GM18909 (cell line): ENCODE measurements at regions not wholly inside any gene's neighbourhood (a gene's known extent, or its start where the extent isn't known, plus 50 kb on each side); places are given as distances from the start of the nearest gene placed in this dataset.

Source experiments
- ATAC-seq: cut with Tn5 transposase; IDR thresholded peaks from one replicate; pipeline ENCODE4 v1.9.1; 2021; ENCODE audit warnings: mild to moderate bottlenecking; ENCODE audit not compliant: unreplicated experiment, poor library complexity

DNA sequence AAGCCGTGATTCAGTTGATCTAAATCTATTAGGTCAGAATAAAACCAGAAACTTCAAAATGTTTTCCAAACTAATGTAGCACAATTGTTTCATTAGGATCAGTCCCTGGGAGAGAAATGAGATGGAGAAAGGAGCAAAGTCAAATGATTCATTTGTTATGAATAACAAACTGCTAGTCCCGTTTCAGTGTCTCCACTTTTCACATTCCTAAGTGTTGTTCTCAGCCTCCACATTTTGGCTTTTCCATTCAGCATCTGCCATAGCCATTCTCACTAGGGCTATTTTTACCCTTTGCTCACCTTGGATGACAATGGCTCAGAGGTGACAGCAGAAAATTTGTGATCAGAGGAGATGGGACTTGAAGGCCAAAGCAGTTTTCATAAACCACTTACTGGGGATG, 314.1 kb upstream of the KIF2A start:
- no peak for ATAC-seq

DNA sequence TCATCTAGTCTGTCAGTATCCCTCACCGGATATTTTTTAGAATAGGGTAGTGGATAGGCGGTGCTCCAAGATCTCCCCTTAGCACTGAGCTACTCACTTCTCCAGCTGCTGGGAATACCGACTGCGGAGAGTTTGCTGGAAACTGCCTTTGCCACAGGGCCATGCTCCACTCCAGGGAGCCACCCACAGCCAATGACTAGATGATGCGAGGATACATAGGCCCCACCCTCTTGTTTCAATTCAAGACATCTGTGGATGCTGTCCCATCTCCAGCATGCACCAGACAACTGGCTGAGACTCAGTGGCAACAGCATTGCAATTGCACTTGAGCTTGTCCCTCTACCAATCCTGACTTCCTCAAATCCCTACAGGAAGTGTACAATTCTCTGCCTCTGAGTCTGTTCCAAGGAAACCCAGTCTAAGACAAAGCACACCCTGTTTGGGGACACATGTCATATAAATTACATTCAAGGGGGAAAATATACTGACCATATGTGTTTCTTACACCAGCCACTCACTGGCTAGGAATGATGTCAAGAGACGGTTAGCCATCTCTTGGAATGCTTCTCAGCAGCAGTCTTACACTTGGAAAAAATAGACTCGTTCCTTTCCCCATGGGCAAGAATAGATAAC, 312.6 kb upstream of the KIF2A start:
- ATAC-seq = no peak

DNA sequence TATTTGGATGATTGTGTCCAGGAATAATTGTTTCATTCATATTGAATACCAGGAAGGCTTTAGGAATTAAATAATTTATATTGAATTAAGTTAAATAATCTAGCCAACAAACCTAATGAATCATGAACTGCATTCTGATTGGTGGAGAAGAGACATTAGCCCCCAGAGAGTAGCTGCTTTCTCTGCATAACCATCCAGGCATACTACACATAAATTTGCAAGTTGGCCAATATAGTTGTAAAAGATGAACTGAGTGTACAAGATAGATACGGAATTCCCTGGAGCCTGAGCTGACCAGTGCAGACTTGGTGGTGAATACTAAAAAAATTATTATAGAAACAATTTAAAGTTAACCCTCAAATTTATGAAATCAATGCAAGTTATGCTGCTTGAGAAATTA, 311.8 kb upstream of the KIF2A start:
- no peak for ATAC-seq

DNA sequence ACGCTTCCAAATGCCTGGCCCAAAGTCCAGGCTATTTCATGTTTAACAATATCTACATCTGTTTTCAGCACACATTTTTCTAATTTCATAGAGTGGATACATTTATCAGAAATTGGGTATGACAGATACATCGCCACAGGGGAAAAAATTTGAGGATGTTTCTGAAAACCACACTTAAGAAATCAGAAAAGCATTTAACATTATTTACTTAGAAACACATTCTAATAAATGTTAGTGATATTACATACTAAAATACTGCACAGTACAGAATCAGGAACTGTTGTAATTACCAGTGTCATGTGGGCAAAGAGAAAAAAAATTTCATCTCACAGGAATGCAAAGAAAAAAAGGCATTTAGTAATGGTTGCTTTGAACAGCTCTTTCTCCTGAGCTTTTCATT, 310.5 kb upstream of the KIF2A start:
- no peak for ATAC-seq

DNA sequence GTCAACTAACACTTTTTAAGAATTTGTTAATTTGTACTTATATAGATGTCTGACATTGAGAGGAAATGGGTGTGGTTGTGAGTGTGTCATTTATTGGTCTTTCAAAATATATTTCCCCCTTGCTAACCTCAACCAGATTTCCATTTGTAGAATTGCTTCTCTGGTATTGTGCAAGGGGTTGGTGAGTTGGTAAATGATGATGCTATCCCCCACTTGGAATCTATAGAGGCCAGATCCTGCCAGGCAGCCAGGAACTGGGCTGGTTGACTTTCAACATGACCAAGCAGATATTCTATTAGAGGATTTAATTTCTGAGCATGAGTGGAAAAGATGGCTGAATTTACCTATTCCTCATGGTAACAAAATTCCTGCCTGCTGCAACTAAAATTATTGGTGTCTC, 306.6 kb upstream of the KIF2A start:
- no peak for ATAC-seq

DNA sequence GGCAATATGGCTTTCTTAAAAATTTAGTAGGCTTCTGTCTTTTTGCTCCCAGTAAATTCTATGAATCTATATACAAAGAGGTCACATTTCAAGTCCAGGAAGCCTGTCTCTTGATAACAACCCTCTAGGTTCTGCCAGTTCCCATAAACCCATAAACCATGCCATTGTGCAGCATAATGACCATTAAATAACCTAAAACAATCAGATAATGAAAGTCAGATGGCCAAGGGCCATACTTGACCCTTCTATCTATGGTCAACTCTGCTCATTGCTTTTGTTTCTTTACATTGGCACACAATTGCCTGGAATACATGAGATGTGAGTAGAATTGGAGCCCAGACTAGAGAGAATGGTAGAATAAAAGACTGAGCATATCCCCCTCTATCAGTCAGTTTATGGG, 305.4 kb upstream of the KIF2A start:
- ATAC-seq = no peak

DNA sequence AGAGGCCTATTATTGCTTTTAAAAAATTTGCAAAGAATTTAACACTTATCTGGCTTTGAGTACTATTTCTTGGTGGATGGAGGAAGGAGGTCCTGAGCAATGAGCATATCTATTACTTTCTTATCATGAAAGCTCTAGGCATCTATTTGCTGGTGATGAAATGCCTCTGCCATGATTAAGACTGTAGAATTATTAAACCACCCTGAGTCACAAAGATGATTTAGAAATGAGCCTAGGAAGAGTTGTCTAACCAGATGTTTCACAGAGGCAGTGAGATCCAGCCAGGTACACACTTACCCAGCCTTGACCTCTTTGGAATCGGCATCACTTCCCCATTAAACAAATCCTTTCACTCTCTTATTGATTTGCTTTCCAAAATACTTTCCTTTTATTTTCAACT, 304.4 kb upstream of the KIF2A start:
- no peak for ATAC-seq

DNA sequence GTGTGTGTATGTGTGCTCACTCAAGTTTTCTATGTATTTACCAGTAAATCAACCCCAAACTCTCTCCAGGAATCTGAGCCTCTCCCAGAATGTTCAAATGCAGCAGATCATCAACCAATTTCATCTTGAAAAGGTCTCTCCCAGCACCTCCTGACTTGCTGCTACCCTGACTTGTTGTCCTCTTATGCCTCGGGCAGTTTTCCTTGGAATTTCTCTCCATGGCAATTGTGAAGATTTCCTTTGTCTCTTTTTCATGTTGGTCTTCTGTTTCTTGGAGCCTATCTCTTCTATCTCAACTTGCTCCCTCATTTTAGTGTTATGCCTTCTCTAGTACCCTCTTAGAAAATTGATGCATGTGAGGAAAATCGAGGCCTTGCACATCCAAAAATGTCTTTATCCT, 303.6 kb upstream of the KIF2A start:
- no peak for ATAC-seq

DNA sequence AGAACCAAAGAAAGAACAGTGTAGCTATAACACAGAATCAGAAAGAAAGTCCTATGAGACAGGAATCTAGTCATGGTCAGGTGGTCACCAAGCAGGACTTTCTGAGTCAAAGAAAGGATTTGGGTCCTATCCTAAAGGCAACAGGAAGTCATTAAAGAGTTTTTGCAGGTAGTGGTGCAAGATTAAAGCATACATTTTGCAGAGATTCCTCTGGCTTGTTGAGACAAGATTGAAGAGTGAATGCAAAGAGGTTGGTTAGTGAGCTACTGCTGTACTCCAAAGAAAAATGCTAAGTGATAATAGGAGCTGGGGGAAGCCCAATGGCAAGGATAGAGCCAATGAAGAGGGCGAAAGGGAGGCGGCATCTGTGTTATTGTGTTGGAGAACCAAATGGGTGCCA, 300.5 kb upstream of the KIF2A start:
- no peak for ATAC-seq

DNA sequence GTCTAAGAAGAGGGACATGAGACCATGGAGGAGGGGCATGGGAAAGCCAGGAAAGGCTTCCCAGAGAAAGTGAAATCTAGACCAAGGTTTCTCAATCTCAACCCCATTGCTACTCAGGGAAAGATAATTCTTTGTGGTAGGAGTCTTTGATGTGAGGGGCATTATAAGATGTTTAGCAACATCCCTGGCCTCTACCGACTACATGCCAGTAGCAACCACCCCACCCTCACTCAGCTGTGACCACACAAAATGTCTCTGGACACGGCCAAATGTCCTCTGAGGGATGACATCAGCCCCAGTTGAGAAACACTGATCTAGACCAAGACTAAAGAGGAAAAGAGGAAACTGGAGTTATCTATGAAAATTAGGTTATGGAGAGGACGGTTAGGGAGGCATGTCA, 298.5 kb upstream of the KIF2A start:
- no peak for ATAC-seq

DNA sequence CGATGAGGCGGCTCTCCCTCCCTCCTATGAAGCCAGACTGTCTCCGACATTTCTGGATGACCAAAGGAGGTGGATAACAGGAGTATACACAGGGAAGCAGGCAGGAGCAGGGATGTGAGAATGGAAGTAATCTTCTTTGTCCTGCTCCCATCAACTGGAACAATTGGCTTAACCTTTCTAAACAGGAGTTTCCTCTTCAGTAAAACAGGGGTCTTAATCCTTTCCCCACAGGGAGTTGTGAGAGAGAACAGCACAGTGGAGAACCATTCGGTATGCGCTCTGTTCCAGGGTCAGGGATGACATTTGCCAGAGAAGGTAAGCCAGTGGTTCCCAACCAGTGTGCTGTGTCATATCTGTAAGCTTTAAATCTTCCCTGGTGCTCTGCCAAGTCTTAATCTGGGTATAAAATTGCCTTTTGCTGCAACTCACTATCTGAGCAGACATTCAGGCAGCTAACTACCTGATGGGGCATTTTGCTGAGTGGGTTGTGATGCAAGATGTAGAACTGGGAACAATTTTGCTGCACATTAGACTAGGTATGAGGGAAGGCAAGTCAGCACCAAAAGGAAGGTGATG, 294.8 kb upstream of the KIF2A start:
- ATAC-seq = no peak

DNA sequence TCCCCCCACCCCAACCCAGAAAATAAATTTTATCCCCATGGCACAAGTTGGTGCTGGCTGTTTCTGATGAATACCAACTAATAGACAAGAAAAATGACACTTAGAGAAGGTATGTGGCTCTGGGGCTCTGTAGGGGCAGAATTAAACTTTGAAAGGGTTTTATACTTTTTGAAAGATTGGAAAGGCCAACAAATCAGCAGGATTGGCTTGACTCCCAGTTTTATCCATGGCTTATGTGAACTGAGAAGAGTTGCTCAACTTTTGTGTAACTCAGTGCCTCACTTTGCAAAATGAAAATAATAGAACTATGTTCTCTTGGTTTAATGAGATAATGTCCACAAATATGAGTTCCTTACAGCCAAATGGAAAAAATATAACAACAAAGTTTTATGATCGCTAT, 288.9 kb upstream of the KIF2A start:
- no peak for ATAC-seq

DNA sequence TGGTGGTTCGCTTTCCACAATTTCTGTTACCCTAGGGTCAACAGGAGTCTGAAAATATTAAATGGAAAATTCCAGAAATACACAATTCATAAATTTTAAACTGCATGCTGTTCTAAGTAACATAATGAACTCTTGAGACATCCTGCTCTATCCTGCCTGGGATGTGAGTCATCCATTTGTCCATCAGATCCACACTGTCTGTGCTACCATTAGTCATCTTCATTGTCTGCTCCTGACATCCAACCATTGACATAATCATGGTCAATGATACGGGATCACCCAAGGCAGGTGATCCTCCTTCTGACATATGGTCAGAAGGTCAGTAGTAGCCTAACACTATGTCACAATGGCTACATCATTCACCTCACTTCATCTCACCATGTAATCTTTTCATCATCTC, 276.7 kb upstream of the KIF2A start:
- ATAC-seq = no peak

DNA sequence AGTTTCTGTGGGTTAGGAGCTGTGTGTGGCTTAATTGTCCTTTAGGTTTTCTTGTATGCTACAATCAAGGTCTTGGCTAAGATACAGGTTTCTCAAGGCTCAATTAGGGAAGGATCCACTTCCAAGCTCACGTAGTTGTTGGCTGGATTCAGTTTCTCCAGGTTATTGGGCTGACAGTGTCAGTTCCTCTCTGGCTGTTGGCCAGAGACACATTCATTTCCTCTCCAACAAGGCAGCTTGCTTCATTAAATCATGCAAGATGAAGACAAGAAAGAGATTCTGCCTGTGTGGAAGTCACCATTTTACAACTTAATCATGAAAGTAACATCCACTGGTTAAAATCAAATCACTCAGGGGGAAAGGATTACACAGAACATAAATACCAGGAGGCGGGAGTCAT, 275.7 kb upstream of the KIF2A start:
- ATAC-seq = no peak

DNA sequence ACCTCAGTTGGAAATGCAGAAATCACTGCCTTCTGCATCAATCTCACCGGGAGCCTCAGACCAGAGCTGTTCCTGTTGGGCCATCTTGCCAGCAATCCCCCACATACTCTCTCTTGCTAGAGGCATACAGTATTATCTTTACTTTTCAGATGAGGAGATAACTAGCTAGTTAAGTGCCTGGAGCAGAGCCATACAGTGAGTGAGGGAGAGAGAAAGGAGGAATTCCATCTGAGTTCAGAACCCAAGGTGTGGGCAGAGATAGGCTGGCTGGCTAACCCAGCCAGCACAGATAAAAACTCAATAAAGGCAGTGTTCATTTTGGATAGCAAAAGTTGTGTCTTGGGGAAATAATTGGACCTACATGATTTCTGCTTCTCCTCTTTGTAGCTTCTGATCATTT, 268.0 kb upstream of the KIF2A start:
- ATAC-seq = no peak

DNA sequence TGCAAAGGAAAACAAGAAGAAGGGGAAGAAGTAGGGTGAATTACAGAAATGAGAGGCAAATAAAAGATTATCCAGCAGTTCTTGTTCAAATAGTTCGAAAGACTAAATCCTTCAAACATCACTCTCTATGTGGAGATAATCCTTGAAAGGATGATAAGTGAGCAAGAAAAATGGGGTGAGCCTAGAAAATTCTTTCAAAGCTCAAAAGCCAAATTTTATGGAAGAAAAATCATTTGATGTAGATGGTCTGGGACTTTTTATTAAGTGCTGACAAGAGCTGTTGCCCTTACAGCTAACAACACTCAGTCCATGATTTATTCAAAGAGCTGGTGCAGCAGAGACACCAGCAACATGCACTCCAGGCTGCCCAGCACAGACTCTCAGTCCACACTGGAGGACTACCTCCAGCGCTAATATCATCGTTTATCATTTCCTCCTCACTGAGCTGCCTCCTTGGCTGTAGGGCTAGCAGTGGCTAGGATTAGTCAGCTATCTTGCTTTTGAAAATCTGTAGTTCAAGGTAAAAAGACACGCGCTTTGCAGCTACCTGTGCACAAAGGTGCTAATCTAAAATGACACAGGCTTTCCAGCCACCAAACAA, 264.8 kb upstream of the KIF2A start:
- no peak for ATAC-seq

DNA sequence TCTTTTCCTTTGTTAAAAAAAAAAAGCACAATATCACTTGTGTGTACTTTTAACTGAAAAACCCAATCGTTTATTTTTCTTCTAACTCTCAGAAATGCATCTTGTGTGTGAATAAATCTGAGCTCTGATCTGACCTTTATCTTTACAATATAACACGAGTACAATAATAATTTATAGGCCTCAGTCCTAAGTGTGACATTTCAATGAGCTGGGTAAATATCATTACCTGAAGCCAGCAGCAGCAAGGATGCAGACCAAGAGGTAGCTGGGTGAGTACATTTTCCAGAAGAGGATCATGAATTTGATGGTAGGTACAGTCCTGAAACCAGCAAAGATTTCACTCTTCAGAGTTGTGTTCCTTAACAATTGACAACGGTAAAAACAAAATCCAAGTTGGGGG, 264.0 kb upstream of the KIF2A start:
- no peak for ATAC-seq

DNA sequence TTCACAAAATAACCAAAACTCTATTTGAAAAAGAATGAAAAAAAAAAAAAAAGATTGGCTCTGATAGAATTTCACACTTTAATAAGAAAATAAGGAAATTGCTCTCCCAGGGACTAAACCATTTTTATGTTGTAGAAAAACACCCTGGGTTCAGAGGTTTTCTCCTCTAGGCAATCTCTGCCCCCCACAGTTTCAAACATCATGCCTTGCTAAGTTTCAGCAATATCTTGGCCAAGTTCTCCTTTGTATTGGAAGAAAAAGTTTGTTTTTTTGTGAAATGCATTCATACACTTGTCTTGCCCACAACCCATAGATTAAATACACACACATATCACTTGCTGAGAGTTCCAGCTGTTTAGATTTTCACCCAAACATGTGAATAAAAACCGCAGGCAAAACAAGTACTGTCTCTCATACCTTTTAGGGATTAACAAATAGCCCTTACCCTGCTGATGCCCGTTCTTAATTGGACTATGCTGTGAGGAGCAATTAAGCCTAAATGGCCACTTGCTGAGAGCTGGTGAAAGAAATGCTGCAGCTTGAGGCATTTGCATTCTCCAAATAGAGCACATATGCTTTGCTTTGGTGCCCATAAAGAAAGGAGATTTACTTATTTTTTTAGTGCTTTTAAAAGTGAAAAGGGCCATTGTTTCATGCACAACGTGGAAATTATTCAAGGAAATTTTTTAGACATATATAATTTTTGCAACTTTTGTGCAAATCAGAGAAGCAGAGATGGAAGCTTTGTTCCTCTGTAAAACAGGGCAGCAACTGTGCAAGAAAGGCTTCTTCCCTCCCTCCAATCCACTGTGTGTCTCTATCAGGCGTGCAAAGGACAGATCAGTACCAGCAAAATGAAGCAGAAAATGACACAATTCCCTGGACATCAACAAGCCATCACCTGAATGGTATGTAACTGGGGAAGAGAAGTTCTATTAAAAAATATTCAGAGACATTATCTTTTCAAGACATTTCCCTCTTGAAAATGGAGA, 262.4 kb upstream of the KIF2A start:
- no peak for ATAC-seq

DNA sequence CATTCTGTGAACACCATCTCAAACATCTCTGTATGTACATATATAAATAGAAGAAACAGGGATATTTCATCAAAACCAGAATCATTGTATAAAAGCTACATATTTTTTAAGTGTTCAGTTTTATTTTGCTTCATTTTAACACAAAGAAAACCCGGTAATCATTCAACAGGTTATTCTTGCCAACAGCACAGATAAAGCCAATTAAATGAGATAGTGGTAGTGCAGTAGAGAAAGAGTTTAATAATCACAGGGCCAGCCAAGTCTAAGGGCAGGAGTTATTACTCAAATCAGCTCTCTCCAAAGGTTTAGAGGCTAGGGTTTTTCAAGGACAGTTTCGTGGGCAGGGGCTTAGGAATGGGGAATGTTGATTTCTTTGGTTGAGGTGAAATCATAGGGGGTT, 261.0 kb upstream of the KIF2A start:
- ATAC-seq = no peak

DNA sequence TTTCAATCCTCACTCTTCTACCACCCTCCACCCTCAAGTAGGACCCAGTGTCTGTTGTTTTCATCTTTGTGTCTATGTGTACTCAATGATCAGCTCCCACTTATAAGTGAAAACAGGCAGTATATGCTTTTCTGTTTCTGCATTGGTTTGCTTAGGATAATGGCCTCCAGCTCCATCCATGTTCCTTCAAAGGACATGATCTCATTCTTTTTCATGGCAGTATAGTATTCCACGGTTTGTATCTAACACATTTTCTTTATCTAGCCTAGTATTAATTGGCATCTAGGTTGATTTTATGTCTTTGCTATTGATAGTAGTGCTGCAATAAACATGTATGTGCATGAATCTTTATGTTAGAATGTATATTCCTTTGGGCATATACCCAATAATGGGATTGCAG, 259.8 kb upstream of the KIF2A start:
- no peak for ATAC-seq

DNA sequence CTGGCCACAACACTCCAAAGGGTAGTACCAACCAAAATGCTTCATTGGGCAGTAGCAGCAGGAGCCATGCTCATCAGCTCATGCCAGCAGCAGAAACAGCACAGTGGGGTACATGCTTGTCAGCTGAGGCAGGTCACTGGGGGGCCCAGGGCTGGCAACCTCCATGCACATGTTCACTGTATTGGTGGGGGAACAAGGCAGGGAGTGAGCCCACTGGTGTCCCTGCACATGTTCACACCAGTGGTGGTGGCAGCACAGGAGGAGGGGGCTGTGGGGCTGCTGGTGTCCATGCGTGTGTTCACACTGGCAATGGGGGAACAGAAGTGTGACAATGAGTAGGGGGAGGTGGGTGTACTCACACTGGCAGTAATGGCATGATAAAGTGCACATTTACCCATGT, 254.3 kb upstream of the KIF2A start:
- no peak for ATAC-seq
